Gastroesophageal sphincter (tissue), 4 donors: ENCODE measurements at regions not wholly inside any gene's neighbourhood (a gene's known extent, or its start where the extent isn't known, plus 50 kb on each side); places are given as distances from the start of the nearest gene placed in this dataset.

Source experiments
- ATAC-seq: fragments of 150-250 bp; one replicate; pipeline ENCODE4 v1.9.1; 2016; ENCODE audit warnings: mild to moderate bottlenecking, moderate library complexity
- H3K27ac ChIP-seq, 4 donors: fragments of 200-600 bp; sonication (generic) in 3 of 4; 1 replicate in 3 of 4; 2 replicates in 1 of 4; pipeline ENCODE4 v1.5.1; 2016 to 2019
- H3K27me3 ChIP-seq: fragments of 200-600 bp; sonication (generic); one replicate; pipeline ENCODE4 v1.5.1; 2019
- H3K36me3 ChIP-seq, 2 donors: fragments of 200-600 bp; sonication (generic); one replicate each; pipeline ENCODE4 v1.5.1; 2019; ENCODE audit warnings: control low read depth in 1 of 2
- H3K4me1 ChIP-seq, 3 donors: fragments of 200-600 bp; sonication (generic); 1 replicate in 2 of 3; 2 replicates in 1 of 3; pipeline ENCODE4 v1.5.1; 2016 to 2019; ENCODE audit warnings: control low read depth in 2 of 3
- H3K4me3 ChIP-seq, 2 donors: fragments of 200-600 bp; sonication (generic); one replicate each; pipeline ENCODE4 v1.5.1; 2019; ENCODE audit warnings: mild to moderate bottlenecking in 1 of 2, moderate library complexity in 1 of 2
- H3K9me3 ChIP-seq, 3 donors: fragments of 200-600 bp; sonication (generic); one replicate each; pipeline ENCODE4 v1.5.1; 2017 to 2019; ENCODE audit warnings: control low read depth in 2 of 3
- EP300 ChIP-seq: sonication (generic); formaldehyde crosslinking; IDR thresholded peaks from one replicate; pipeline ENCODE4 v1.6.1; 2017; ENCODE audit warnings: antibody characterized with exemption, mild to moderate bottlenecking
- POLR2A ChIP-seq, 2 donors: fragments of 450-650 bp; IDR thresholded peaks; one replicate each; pipeline ENCODE4 v1.6.1; 2017; ENCODE audit warnings: antibody characterized with exemption in 2 of 2, mild to moderate bottlenecking in 2 of 2, moderate library complexity in 1 of 2
- POLR2AphosphoS5 ChIP-seq: sonication (generic); formaldehyde crosslinking; IDR thresholded peaks from one replicate; pipeline ENCODE4 v1.6.1; 2017; ENCODE audit warnings: antibody characterized with exemption
- WGBS, 2 donors: methylation state at CpG; one replicate each; pipeline ENCODE4 v1.1.5; 2018; ENCODE audit warnings: low coverage in 1 of 2; 5-methylcytosine and 5-hydroxymethylcytosine counted together
- TF ChIP-seq, protein P1 (sequence below), 4 experiments: fragments of 200-600 bp in 2 of 4; fragments of 450-650 bp in 2 of 4; sonication (generic) in 1 of 4; IDR thresholded peaks; one replicate each; pipeline ENCODE4 v1.5.1; 2017 to 2019; ENCODE audit warnings: antibody characterized with exemption in 4 of 4, mild to moderate bottlenecking in 2 of 4, moderate library complexity in 2 of 4

DNA sequence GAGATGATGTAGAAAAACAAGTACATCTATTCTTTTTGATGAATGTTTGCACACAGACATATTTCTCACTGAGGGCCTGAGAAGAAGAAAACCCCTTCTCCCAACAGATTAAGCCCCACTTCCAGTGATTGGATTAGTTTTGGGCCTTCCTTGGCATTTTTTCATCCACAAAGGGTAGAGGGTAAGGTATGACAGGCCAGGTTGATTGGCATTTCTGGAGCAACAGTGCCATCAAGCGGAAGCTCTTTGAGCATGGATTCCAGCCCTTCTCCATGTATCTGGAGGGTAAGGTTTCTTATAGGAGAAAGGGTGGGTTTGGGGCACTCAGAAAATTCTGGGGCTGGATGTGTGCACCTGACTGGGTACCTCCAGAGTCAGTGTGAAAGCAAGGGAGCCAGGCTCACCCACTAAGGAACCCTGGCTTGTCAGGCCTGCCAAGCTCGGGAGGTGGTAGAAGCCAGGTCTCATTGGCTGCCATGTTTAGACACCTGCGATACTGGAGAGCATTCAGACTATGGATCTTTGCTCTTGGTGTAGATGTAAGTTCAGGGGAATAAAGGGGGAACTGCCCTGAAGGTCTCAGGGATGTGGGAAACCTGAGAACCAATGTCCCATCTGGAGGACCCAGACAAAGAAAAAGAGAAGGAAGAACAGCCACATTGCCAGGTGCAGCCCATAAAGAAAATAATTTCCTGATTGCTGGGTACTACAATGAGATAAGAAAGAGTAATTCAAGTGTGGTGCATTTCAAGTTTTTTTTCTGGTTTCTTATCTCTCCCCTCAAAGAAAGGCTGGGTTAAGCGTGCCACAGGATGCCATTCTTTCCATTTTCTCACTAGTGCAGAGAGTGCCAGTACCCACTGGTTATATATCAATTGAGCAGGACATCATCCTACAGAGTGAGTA, 222.3 kb upstream of the AGTR2 start:
- Histone ChIP-seq H3K9me3 (no peaks in the 10 kb centered on the region), H3K36me3 (no peaks in the 10 kb centered on the region), H3K4me1 (no peaks in the 10 kb centered on the region), H3K27me3 (no peaks in the 10 kb centered on the region), H3K4me3 (no peak overlapping the region), H3K27ac (no peak overlapping the region)
- WGBS, 2 donors, result 96% methylated on average over 4 of the region's 4 CpGs; no CpG with 5 or more reads in 1 of the 2 donors
- no peak for ATAC-seq
- no peak for TF ChIP-seq POLR2A (IDR thresholded peaks at IDR 0.05)
- TF ChIP-seq EP300, result no peak
- TF ChIP-seq, protein P1, sequence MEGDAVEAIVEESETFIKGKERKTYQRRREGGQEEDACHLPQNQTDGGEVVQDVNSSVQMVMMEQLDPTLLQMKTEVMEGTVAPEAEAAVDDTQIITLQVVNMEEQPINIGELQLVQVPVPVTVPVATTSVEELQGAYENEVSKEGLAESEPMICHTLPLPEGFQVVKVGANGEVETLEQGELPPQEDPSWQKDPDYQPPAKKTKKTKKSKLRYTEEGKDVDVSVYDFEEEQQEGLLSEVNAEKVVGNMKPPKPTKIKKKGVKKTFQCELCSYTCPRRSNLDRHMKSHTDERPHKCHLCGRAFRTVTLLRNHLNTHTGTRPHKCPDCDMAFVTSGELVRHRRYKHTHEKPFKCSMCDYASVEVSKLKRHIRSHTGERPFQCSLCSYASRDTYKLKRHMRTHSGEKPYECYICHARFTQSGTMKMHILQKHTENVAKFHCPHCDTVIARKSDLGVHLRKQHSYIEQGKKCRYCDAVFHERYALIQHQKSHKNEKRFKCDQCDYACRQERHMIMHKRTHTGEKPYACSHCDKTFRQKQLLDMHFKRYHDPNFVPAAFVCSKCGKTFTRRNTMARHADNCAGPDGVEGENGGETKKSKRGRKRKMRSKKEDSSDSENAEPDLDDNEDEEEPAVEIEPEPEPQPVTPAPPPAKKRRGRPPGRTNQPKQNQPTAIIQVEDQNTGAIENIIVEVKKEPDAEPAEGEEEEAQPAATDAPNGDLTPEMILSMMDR (IDR thresholded peaks at IDR 0.05), result no peak
- TF ChIP-seq POLR2AphosphoS5, result no peak

DNA sequence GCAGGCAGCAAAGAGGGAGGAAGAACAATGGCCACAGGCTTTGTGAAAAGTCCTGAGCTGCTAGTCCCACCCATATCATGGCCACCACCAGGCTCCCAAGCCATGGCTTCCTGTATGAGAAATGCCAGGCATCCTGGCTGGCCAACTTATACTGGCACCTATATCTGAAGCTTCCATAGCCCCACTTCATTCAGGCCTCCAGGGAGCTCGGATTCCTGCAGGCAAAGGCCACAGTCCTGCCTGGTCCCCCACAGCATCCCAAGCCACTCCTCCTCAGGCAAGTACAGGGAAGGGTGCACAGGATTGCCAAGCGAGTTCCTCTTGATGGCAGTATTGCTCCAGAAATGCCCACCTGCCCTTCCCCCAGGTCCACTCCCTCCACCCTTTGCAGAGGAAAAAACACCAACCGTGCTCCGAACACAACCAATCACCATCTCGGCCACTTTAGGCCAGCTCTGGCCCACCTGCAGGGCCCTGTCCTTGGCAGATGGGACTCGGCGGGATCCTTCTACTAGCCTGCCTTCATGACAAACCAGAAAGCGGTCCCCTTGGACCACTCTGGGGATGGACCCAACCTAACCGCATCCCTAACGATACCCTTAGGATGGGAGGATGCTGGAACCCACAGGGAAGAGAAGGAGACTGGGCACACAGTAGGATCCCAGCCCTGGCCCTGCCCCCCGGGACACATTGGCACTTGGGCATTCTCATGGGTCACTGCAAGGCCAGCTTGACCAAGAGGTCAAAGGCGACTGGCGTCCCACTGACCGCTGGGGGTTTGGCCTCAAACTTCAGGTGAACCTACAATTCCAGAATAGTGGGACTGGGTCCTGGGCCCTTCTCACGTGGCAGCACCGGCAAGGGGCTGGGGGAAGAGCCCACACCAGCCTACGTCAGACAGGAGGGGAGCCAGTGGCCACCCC, 220.4 kb upstream of the AGTR2 start:
- no peak for TF ChIP-seq EP300
- TF ChIP-seq, protein P1 (IDR thresholded peaks at IDR 0.05), result peak in 1 of 4 experiments; percentile 39
- no peak overlapping the region for H3K4me3 ChIP-seq
- no peaks in the 10 kb centered on the region for H3K4me1 ChIP-seq
- peak; percentile 62 for ATAC-seq
- 50% methylated on average over 1 of the region's 17 CpGs; no CpG with 5 or more reads in 1 of the 2 donors for WGBS, 2 donors
- no peaks in the 10 kb centered on the region for H3K27me3 ChIP-seq
- no peak overlapping the region for H3K27ac ChIP-seq
- H3K36me3 ChIP-seq, result no peaks in the 10 kb centered on the region
- no peaks in the 10 kb centered on the region for H3K9me3 ChIP-seq

DNA sequence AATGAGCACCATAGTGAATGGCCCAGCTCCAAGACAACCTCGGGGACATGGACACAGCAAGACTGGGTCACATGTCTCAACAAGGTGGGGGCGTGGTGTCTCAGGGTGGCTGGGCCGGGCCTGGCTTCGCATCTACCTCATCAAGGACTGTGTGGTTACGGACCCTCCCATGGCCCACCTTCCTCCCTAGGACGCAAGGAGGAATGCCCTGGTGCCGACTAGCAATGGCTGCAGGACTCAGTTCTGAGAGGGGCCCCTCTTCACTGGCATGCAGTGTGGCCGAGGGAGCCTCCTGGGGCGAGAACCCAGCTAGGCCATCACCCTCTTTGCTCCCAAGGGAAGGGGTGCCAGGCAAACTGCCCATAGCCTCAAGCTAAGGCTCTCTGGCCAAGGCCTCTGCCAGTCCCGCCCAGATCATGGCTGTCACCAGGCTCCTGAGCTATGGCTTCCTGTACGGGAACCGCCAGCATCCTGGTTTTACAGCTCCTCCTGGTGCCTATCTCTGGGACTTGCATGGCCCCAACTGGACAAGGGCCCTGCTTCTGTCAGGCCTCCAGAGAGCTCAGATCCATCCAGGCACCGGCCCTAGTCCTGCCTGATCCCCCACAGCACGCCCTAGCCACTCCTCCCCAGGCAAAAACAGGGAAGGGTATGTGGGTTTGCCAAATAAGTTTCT, 218.0 kb upstream of the AGTR2 start:
- ATAC-seq, result no peak

DNA sequence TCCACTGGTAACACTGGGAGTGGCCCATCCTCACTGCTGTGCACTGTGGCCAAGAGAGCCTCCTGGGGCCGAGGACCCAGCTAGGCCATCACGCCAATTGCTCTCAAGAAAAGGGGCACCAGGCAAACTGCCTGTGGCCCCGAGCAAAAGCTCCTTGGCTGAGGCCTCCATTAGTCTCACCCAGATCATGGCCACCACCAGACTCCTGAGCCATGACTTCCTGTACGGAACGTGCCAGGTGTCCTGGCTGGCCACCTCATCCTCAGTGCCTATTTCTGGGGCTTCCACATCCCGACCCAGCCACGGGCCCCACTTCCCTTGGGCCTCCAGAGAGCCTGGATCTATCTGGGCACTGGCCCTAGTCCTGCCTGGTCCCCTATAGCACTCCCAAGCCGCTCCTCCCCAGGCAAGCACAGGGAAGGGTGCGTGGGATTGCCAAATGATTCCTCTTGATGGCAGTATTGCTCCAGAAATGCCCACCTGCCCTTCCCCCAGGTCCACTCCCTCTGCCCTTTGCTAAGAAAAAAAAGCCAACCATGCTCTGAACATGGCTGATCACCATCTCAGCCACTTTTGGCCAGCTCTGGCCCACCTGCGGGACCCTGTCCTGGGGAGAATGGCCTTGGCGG, 212.6 kb upstream of the AGTR2 start:
- no peak overlapping the region for H3K4me3 ChIP-seq
- 40% methylated on average over 2 of the region's 11 CpGs; no CpG with 5 or more reads in 1 of the 2 donors for WGBS, 2 donors
- ATAC-seq, result no peak
- no peaks in the 10 kb centered on the region for H3K4me1 ChIP-seq
- TF ChIP-seq EP300 (no peak), POLR2AphosphoS5 (no peak), POLR2A (IDR thresholded peaks at IDR 0.05) (no peak)
- TF ChIP-seq, protein P1 (IDR thresholded peaks at IDR 0.05), result peak in 1 of 4 experiments; percentile 9
- H3K9me3 ChIP-seq, result no peaks in the 10 kb centered on the region
- H3K36me3 ChIP-seq, result no peaks in the 10 kb centered on the region
- H3K27me3 ChIP-seq, result no peaks in the 10 kb centered on the region
- no peak overlapping the region for H3K27ac ChIP-seq

More for the DNA sequence above, 218.0 kb upstream of the AGTR2 start:
- Histone ChIP-seq H3K36me3 (no peaks in the 10 kb centered on the region), H3K4me3 (no peak overlapping the region), H3K27ac (no peak overlapping the region), H3K9me3 (no peaks in the 10 kb centered on the region), H3K27me3 (no peaks in the 10 kb centered on the region), H3K4me1 (no peaks in the 10 kb centered on the region)
- no CpG with 5 or more reads among the region's 14 CpGs for WGBS, 2 donors
- TF ChIP-seq POLR2AphosphoS5 (no peak), EP300 (no peak), POLR2A (IDR thresholded peaks at IDR 0.05) (no peak)
- TF ChIP-seq, protein P1 (IDR thresholded peaks at IDR 0.05), result no peak
